GM12875 (cell line): ENCODE measurements at regions not wholly inside any gene's neighbourhood (a gene's known extent, or its start where the extent isn't known, plus 50 kb on each side); places are given as distances from the start of the nearest gene placed in this dataset.

Experiments used
- H3K4me3 ChIP-seq: one replicate; pipeline ENCODE4 v1.5.1; 2011; ENCODE audit warnings: low read depth, low read length, control low read depth
- TF ChIP-seq, protein P1 (sequence below): IDR thresholded peaks from 2 replicates; pipeline ENCODE4 v1.5.1; 2011; ENCODE audit warnings: low read depth, mild to moderate bottlenecking, control low read depth, inconsistent platforms, low read length, moderate library complexity, borderline replicate concordance; ENCODE audit not compliant: insufficient read depth

DNA sequence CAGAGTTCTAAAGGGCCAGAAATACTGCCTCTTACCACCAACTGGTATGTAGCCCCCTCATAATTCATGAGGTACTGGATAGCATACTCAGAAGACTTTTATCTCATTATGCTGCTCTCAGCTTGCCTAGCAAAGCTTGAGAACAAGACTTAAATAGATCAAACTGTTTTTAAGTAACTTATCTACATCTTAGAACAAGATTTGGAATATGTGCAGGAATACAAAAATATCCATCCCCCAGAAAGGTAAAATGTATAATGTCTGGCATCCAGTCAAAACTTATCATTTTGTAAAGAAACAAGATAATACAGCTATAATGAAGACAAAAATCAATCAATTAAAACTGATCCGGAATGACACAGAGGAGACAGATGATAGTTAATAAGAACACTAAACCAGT lies 400.4 kb upstream of the TGFBR2 start:
- TF ChIP-seq, protein P1, sequence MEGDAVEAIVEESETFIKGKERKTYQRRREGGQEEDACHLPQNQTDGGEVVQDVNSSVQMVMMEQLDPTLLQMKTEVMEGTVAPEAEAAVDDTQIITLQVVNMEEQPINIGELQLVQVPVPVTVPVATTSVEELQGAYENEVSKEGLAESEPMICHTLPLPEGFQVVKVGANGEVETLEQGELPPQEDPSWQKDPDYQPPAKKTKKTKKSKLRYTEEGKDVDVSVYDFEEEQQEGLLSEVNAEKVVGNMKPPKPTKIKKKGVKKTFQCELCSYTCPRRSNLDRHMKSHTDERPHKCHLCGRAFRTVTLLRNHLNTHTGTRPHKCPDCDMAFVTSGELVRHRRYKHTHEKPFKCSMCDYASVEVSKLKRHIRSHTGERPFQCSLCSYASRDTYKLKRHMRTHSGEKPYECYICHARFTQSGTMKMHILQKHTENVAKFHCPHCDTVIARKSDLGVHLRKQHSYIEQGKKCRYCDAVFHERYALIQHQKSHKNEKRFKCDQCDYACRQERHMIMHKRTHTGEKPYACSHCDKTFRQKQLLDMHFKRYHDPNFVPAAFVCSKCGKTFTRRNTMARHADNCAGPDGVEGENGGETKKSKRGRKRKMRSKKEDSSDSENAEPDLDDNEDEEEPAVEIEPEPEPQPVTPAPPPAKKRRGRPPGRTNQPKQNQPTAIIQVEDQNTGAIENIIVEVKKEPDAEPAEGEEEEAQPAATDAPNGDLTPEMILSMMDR = no peak
- no peak overlapping the region for H3K4me3 ChIP-seq

DNA sequence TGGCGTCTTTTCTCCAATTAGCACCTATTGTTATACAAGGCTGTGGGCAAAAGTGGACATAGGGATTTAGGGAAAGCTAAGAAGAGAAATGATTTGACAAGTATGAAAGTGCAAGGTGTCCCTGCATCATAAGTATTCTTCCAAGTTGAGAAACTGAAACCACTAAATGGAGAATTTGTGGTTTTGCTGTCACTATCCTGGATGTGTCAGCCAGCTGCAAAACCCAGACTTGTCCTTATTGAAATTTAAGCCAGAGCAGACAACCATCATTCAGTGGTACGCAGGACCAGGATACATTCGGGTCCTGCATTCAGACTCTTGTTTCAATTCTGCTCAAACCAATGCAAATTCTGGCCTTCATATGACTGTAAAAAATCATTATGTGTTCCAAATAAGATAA lies 384.8 kb upstream of the TGFBR2 start:
- H3K4me3 ChIP-seq = no peak overlapping the region
- TF ChIP-seq, protein P1 = no peak

DNA sequence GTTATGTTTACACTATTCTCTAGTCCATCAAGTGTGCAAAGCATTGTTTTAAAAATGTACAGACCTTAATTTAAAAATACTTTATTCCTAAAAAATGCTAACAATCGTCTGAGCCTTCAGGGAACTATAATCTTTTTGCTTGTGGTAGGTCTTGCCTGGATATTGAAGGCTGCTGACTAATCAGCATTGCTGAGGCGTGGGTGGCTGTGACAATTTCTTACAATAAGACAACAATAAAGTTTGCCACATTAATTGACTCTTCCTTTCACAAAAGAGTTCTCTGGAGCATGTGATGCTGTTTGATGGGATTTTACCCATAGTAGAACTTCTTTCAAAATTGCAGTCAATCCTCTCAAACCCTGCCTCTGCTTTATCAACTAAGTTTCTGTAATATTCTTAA lies 384.0 kb upstream of the TGFBR2 start:
- no peak overlapping the region for H3K4me3 ChIP-seq
- TF ChIP-seq, protein P1 = no peak

- H3K4me3 ChIP-seq = no peak overlapping the region
- TF ChIP-seq, protein P1 = no peak
Measured at GRCh38 chr3:30225021-30225420, 381.4 kb upstream of the TGFBR2 start.

- TF ChIP-seq, protein P1 = no peak
- H3K4me3 ChIP-seq = no peak overlapping the region
Measured at GRCh38 chr3:30226601-30227151, 379.7 kb upstream of the TGFBR2 start.

DNA sequence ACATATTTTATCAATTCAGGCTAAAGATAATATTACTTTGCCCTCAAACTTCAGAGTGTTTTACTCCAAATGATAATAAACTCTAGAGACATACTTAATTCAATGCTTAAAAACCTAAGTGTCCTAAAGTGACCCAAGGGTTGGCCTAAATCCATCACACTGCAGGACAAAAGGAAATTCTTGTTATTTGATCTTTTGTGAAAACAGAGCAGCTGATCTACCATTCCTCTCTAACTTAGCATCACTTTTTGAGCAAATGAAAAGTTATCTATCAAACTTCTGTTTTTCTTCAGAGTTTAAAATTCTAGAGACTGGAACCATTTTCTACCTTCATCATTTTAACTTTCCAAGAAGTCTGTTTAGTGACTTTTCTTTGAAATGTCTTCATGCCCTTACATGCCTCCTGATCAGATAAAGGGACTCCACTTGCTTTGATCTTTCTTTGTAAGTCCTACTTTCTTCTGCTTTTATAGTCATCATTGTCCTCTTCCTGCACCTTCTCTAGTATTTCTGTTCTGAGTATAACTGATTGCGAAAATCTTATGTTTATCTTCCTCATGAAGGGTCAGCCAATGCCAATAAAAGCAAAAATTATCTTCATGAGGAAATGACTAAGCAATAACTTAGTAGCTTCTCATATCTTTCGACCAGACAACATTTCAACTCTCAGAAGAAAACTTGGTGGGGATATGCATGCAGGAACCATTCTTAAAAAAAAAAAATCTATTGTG lies 378.7 kb upstream of the TGFBR2 start:
- H3K4me3 ChIP-seq = no peak overlapping the region
- TF ChIP-seq, protein P1 = no peak

DNA sequence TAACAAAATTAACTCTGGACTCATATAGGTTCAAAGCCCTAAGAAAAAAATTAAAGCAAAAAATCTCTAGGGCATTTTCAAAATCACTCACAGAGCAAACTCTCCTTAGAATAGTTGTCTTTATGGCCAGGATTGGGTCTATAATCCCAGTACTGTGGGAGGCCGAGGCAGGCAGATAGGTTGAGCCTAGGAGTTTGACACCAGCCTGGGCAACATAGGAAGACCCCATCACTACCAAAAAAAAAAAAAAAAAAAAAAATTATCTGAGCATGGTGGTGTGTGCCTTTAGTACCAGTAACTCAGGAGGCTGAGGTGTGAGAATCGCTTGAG lies 378.1 kb upstream of the TGFBR2 start:
- H3K4me3 ChIP-seq = no peak overlapping the region
- TF ChIP-seq, protein P1 = no peak
